ENCODE measurements at regions not wholly inside any gene's neighbourhood (a gene's known extent, or its start where the extent isn't known, plus 50 kb on each side); places are given as distances from the start of the nearest gene placed in this dataset.

DNA sequence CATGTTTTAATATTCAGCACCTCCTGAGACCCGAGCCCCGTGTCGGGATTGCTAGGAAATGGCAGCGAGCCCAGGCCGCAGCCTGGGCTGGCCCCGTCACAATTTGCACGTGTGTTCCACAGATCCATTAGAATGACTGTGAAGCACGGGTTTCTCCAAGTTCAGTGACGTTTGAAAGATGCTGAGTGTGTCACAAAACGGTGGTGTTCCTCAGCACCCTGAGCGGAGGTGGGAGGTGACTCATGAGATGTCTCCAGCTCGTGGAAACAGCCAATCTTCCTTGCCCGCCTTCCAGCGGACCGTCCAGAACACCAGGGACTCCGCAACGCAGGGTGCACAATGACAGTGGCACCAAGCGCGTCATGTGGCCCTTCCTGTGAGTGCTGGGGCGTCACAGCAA lies 412.8 kb downstream of the IRX2 start:
- Histone ChIP-seq H3K4me3 (ENCODE audit: low read length) (no peak overlapping the region), H3K9ac (ENCODE audit: low read length) (no peak overlapping the region), H3K27me3 (ENCODE audit: control insufficient read depth, insufficient read depth, low read length) (no peaks in the 10 kb centered on the region), H3K27ac (ENCODE audit: low read depth, low read length) (no peak overlapping the region), H3K4me1 (ENCODE audit: control insufficient read depth, insufficient read depth, low read length) (no peaks in the 10 kb centered on the region), H3K36me3 (ENCODE audit: control insufficient read depth, insufficient read depth, low read length) (no peaks in the 10 kb centered on the region)

GRCh38 chr5:2335733-2336515 lies 415.6 kb downstream of the IRX2 start:
- H3K36me3 ChIP-seq (ENCODE audit: control insufficient read depth, insufficient read depth, low read length) = no peaks in the 10 kb centered on the region
- no peak overlapping the region for H3K9ac ChIP-seq (ENCODE audit: low read length)
- H3K4me1 ChIP-seq (ENCODE audit: control insufficient read depth, insufficient read depth, low read length) = no peaks in the 10 kb centered on the region
- no peaks in the 10 kb centered on the region for H3K27me3 ChIP-seq (ENCODE audit: control insufficient read depth, insufficient read depth, low read length)
- no peak overlapping the region for H3K27ac ChIP-seq (ENCODE audit: low read depth, low read length)
- no peak overlapping the region for H3K4me3 ChIP-seq (ENCODE audit: low read length)

DNA sequence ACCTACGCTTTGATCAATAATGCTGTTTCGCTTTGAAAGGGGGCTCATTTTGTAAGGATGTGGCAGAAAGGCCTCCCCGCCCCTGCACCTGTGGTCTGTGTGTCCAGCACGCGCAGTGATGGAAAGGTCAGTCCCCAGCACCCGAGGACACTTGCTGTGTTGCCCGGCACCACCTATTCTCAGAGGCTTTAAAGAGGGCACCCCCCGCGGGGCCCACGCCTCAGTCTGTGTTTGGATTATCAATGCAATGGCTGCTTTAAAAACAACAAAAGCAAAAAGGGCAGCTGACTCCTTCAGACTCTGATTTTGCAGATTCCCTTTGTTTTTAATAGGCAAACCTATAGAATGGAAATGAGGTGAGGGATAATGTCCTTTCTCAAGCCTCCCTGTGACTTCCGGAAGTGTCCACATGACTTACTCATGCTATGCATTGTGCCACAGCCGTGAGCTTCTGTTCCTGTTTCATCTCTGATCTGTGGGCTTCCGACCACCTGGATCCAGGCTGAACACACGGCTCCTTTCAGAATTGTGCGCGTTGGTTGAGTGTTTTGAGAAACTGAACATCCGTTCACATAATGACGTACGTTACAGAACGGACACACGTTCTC lies 416.2 kb downstream of the IRX2 start:
- H3K9ac ChIP-seq (ENCODE audit: low read length) = no peak overlapping the region
- H3K27ac ChIP-seq (ENCODE audit: low read depth, low read length) = no peak overlapping the region
- no peak overlapping the region for H3K4me3 ChIP-seq (ENCODE audit: low read length)
- no peaks in the 10 kb centered on the region for H3K36me3 ChIP-seq (ENCODE audit: control insufficient read depth, insufficient read depth, low read length)
- no peaks in the 10 kb centered on the region for H3K27me3 ChIP-seq (ENCODE audit: control insufficient read depth, insufficient read depth, low read length)
- H3K4me1 ChIP-seq (ENCODE audit: control insufficient read depth, insufficient read depth, low read length) = no peaks in the 10 kb centered on the region

GRCh38 chr5:2334719-2335118 lies 416.8 kb downstream of the IRX2 start:
- no peak overlapping the region for H3K4me3 ChIP-seq (ENCODE audit: low read length)
- no peaks in the 10 kb centered on the region for H3K27me3 ChIP-seq (ENCODE audit: control insufficient read depth, insufficient read depth, low read length)

DNA sequence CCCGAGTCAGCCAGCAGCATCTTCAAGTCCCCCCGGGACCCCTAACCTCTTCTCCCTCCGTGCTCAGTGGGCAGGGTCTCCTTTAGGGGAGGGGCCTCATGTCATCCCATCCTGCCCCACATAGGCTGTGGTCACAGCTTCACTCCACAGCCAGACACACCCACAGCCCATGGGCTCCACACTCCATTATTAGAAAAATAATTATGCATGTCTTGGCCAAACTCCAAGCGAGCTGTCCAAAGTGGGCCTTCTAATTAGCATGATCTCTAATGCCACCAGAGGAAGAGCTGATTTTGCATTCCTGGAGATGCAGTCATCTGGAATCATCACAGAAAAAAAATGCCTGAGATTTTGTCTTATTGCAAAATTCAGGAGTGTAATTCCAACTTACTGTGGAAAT lies 418.2 kb downstream of the IRX2 start:
- Histone ChIP-seq H3K36me3 (ENCODE audit: control insufficient read depth, insufficient read depth, low read length) (no peaks in the 10 kb centered on the region), H3K4me1 (ENCODE audit: control insufficient read depth, insufficient read depth, low read length) (no peaks in the 10 kb centered on the region), H3K9ac (ENCODE audit: low read length) (no peak overlapping the region), H3K27ac (ENCODE audit: low read depth, low read length) (no peak overlapping the region), H3K27me3 (ENCODE audit: control insufficient read depth, insufficient read depth, low read length) (no peaks in the 10 kb centered on the region), H3K4me3 (ENCODE audit: low read length) (no peak overlapping the region)

More at GRCh38 chr5:2334719-2335118, 416.8 kb downstream of the IRX2 start:
- no peaks in the 10 kb centered on the region for H3K4me1 ChIP-seq (ENCODE audit: control insufficient read depth, insufficient read depth, low read length)
- no peak overlapping the region for H3K27ac ChIP-seq (ENCODE audit: low read depth, low read length)
- H3K36me3 ChIP-seq (ENCODE audit: control insufficient read depth, insufficient read depth, low read length) = no peaks in the 10 kb centered on the region
- no peak overlapping the region for H3K9ac ChIP-seq (ENCODE audit: low read length)

GRCh38 chr5:2332521-2332920 lies 419.0 kb downstream of the IRX2 start:
- no peak overlapping the region for H3K4me3 ChIP-seq (ENCODE audit: low read length)
- no peaks in the 10 kb centered on the region for H3K4me1 ChIP-seq (ENCODE audit: control insufficient read depth, insufficient read depth, low read length)

GRCh38 chr5:2330325-2331130 lies 420.9 kb downstream of the IRX2 start:
- Histone ChIP-seq H3K27me3 (ENCODE audit: control insufficient read depth, insufficient read depth, low read length) (no peaks in the 10 kb centered on the region), H3K36me3 (ENCODE audit: control insufficient read depth, insufficient read depth, low read length) (no peaks in the 10 kb centered on the region), H3K4me3 (ENCODE audit: low read length) (no peak overlapping the region), H3K27ac (ENCODE audit: low read depth, low read length) (no peak overlapping the region), H3K9ac (ENCODE audit: low read length) (no peak overlapping the region), H3K4me1 (ENCODE audit: control insufficient read depth, insufficient read depth, low read length) (no peaks in the 10 kb centered on the region)

More at GRCh38 chr5:2332521-2332920, 419.0 kb downstream of the IRX2 start:
- H3K27me3 ChIP-seq (ENCODE audit: control insufficient read depth, insufficient read depth, low read length) = no peaks in the 10 kb centered on the region
- H3K27ac ChIP-seq (ENCODE audit: low read depth, low read length) = no peak overlapping the region
- H3K9ac ChIP-seq (ENCODE audit: low read length) = no peak overlapping the region
- H3K36me3 ChIP-seq (ENCODE audit: control insufficient read depth, insufficient read depth, low read length) = no peaks in the 10 kb centered on the region

GRCh38 chr5:2329741-2330140 lies 421.7 kb downstream of the IRX2 start:
- Histone ChIP-seq H3K36me3 (ENCODE audit: control insufficient read depth, insufficient read depth, low read length) (no peaks in the 10 kb centered on the region), H3K4me3 (ENCODE audit: low read length) (no peak overlapping the region), H3K27me3 (ENCODE audit: control insufficient read depth, insufficient read depth, low read length) (peaks cover under 1% of the 10 kb centered on the region), H3K4me1 (ENCODE audit: control insufficient read depth, insufficient read depth, low read length) (no peaks in the 10 kb centered on the region), H3K27ac (ENCODE audit: low read depth, low read length) (no peak overlapping the region), H3K9ac (ENCODE audit: low read length) (no peak overlapping the region)

- no peak overlapping the region for H3K4me3 ChIP-seq (ENCODE audit: low read length)
- no peak overlapping the region for H3K9ac ChIP-seq (ENCODE audit: low read length)
- no peaks in the 10 kb centered on the region for H3K36me3 ChIP-seq (ENCODE audit: control insufficient read depth, insufficient read depth, low read length)
- peaks cover 2% of the 10 kb centered on the region for H3K27me3 ChIP-seq (ENCODE audit: control insufficient read depth, insufficient read depth, low read length)
- H3K4me1 ChIP-seq (ENCODE audit: control insufficient read depth, insufficient read depth, low read length) = no peaks in the 10 kb centered on the region
- no peak overlapping the region for H3K27ac ChIP-seq (ENCODE audit: low read depth, low read length)
Observed at GRCh38 chr5:2326601-2327000, 424.9 kb downstream of the IRX2 start.

DNA sequence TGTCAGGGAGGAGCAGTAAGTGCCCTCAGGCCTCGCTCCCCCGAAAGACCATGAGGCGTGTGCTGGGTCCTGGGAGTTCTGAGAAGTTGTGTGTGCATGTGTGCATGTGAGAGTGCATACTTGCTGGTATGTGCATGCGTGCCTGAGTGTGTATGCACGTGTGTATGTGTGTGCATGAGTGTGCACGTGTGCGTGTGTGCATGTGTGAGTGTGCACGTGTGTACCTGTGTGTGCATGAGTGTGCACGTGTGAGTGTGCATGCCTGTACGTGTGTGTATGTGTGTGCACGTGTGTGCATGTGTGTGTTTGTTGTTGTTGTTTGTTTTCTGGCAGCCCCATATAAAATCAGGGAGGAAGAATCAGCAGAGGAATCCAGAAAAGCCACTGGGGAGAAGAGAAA lies 426.7 kb downstream of the IRX2 start:
- H3K9ac ChIP-seq (ENCODE audit: low read length) = no peak overlapping the region
- no peak overlapping the region for H3K4me3 ChIP-seq (ENCODE audit: low read length)
- H3K27ac ChIP-seq (ENCODE audit: low read depth, low read length) = no peak overlapping the region
- H3K4me1 ChIP-seq (ENCODE audit: control insufficient read depth, insufficient read depth, low read length) = no peaks in the 10 kb centered on the region
- peaks cover 2% of the 10 kb centered on the region for H3K27me3 ChIP-seq (ENCODE audit: control insufficient read depth, insufficient read depth, low read length)
- no peaks in the 10 kb centered on the region for H3K36me3 ChIP-seq (ENCODE audit: control insufficient read depth, insufficient read depth, low read length)

GRCh38 chr5:2320611-2321010 lies 430.9 kb downstream of the IRX2 start:
- Histone ChIP-seq H3K36me3 (ENCODE audit: control insufficient read depth, insufficient read depth, low read length) (no peaks in the 10 kb centered on the region), H3K27ac (ENCODE audit: low read depth, low read length) (no peak overlapping the region), H3K4me3 (ENCODE audit: low read length) (no peak overlapping the region), H3K27me3 (ENCODE audit: control insufficient read depth, insufficient read depth, low read length) (peaks cover 2% of the 10 kb centered on the region), H3K9ac (ENCODE audit: low read length) (no peak overlapping the region), H3K4me1 (ENCODE audit: control insufficient read depth, insufficient read depth, low read length) (no peaks in the 10 kb centered on the region)

GRCh38 chr5:2317540-2317939 lies 433.9 kb downstream of the IRX2 start:
- Histone ChIP-seq H3K27ac (ENCODE audit: low read depth, low read length) (no peak overlapping the region), H3K4me3 (ENCODE audit: low read length) (no peak overlapping the region), H3K27me3 (ENCODE audit: control insufficient read depth, insufficient read depth, low read length) (no peaks in the 10 kb centered on the region), H3K4me1 (ENCODE audit: control insufficient read depth, insufficient read depth, low read length) (no peaks in the 10 kb centered on the region), H3K9ac (ENCODE audit: low read length) (no peak overlapping the region), H3K36me3 (ENCODE audit: control insufficient read depth, insufficient read depth, low read length) (no peaks in the 10 kb centered on the region)
